ENCODE measurements at regions not wholly inside any gene's neighbourhood (a gene's known extent, or its start where the extent isn't known, plus 50 kb on each side); places are given as distances from the start of the nearest gene placed in this dataset.

GRCh38 chr5:152083231-152083630 is 158.6 kb upstream of the GLRA1 start:
- Histone ChIP-seq H3K36me3 (ENCODE audit: control insufficient read depth in 1 of 2, insufficient read depth in 2 of 2, low read length in 2 of 2) (no peaks in the 10 kb centered on the region), H3K9ac (ENCODE audit: low read length) (no peak overlapping the region), H3K27ac (ENCODE audit: low read depth, low read length) (no peak overlapping the region), H3K79me2 (ENCODE audit: insufficient read depth, low read length) (no peaks in the 10 kb centered on the region), H2AFZ (ENCODE audit: low read depth, low read length, poor library complexity, severe bottlenecking) (no peak overlapping the region), H3K4me3 (replicated peaks in 1 of 2; ENCODE audit: low read depth in 1 of 2, low read length in 2 of 2) (no peak overlapping the region), H3K9me2 (ENCODE audit: insufficient read depth) (no peaks in the 10 kb centered on the region), H3K4me1 (ENCODE audit: control insufficient read depth in 1 of 2, insufficient read depth in 2 of 2, low read length in 2 of 2) (no peaks in the 10 kb centered on the region), H3K27me3 (ENCODE audit: insufficient read depth, low read length) (no peaks in the 10 kb centered on the region; the same call in 1 of the 2 replicates), H3K9me3 (ENCODE audit: control insufficient read depth in 1 of 2, insufficient read depth in 1 of 2, low read depth in 1 of 2, low read length in 2 of 2) (no peaks in the 10 kb centered on the region), H3K4me2 (ENCODE audit: low read length) (no peak overlapping the region), H4K20me1 (ENCODE audit: insufficient read depth) (no peaks in the 10 kb centered on the region)
- DNase-seq (ENCODE audit: low read depth, low spot score), result no peak
- no peak for TF ChIP-seq CEBPB (IDR thresholded peaks at IDR 0.05; ENCODE audit: low read depth)
- TF ChIP-seq TCF7L2 (IDR thresholded peaks at IDR 0.05; ENCODE audit: borderline replicate concordance, extremely low read depth, insufficient read depth, insufficient read length), result no peak
- TF ChIP-seq YY1 (IDR thresholded peaks at IDR 0.05; ENCODE audit: extremely low read depth, insufficient replicate concordance, low read depth, low read length), result no peak
- TF ChIP-seq POLR2A (IDR thresholded peaks at IDR 0.05; ENCODE audit: borderline replicate concordance, extremely low read depth, insufficient read depth, insufficient read length), result no peak
- no peak for TF ChIP-seq RAD21 (IDR thresholded peaks at IDR 0.05; ENCODE audit: low read depth)
- no peak for TF ChIP-seq EGR1 (IDR thresholded peaks at IDR 0.05; ENCODE audit: low read depth)
- TF ChIP-seq, protein P1, sequence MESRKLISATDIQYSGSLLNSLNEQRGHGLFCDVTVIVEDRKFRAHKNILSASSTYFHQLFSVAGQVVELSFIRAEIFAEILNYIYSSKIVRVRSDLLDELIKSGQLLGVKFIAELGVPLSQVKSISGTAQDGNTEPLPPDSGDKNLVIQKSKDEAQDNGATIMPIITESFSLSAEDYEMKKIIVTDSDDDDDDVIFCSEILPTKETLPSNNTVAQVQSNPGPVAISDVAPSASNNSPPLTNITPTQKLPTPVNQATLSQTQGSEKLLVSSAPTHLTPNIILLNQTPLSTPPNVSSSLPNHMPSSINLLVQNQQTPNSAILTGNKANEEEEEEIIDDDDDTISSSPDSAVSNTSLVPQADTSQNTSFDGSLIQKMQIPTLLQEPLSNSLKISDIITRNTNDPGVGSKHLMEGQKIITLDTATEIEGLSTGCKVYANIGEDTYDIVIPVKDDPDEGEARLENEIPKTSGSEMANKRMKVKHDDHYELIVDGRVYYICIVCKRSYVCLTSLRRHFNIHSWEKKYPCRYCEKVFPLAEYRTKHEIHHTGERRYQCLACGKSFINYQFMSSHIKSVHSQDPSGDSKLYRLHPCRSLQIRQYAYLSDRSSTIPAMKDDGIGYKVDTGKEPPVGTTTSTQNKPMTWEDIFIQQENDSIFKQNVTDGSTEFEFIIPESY (IDR thresholded peaks at IDR 0.05; ENCODE audit: extremely low read depth, insufficient replicate concordance, low read length), result no peak
- TF ChIP-seq SP1 (IDR thresholded peaks at IDR 0.05; ENCODE audit: low read depth), result no peak
- no peak for TF ChIP-seq FOSL1 (IDR thresholded peaks at IDR 0.05; ENCODE audit: low read depth)
- no peak for TF ChIP-seq ATF3 (IDR thresholded peaks at IDR 0.05)
- TF ChIP-seq, protein P2, sequence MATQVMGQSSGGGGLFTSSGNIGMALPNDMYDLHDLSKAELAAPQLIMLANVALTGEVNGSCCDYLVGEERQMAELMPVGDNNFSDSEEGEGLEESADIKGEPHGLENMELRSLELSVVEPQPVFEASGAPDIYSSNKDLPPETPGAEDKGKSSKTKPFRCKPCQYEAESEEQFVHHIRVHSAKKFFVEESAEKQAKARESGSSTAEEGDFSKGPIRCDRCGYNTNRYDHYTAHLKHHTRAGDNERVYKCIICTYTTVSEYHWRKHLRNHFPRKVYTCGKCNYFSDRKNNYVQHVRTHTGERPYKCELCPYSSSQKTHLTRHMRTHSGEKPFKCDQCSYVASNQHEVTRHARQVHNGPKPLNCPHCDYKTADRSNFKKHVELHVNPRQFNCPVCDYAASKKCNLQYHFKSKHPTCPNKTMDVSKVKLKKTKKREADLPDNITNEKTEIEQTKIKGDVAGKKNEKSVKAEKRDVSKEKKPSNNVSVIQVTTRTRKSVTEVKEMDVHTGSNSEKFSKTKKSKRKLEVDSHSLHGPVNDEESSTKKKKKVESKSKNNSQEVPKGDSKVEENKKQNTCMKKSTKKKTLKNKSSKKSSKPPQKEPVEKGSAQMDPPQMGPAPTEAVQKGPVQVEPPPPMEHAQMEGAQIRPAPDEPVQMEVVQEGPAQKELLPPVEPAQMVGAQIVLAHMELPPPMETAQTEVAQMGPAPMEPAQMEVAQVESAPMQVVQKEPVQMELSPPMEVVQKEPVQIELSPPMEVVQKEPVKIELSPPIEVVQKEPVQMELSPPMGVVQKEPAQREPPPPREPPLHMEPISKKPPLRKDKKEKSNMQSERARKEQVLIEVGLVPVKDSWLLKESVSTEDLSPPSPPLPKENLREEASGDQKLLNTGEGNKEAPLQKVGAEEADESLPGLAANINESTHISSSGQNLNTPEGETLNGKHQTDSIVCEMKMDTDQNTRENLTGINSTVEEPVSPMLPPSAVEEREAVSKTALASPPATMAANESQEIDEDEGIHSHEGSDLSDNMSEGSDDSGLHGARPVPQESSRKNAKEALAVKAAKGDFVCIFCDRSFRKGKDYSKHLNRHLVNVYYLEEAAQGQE (IDR thresholded peaks at IDR 0.05; ENCODE audit: low read depth), result no peak
- TF ChIP-seq POLR2AphosphoS5 (IDR thresholded peaks at IDR 0.05; ENCODE audit: low read depth, low read length), result no peak
- no peak for TF ChIP-seq EZH2phosphoT487 (IDR thresholded peaks at IDR 0.05; ENCODE audit: borderline replicate concordance)
- no peak for TF ChIP-seq JUND (IDR thresholded peaks at IDR 0.05)
- ATAC-seq, result no peak
- intact Hi-C loops (cut with micrococcal nuclease), result no loop called here
- ChIA-PET CTCF (no interaction called here), POLR2A (no interaction called here), RAD21 (ENCODE audit: low non-redundant PET in 1 of 2, low total read pairs in 2 of 2, uncharacterized antibody in 2 of 2, unreplicated experiment in 2 of 2) (no interaction called here)
- BruUV-seq (replicated peaks), result no TSS peak

Data from HCT116 (cell line).